Spleen (tissue), 11 donors: ENCODE measurements at regions not wholly inside any gene's neighbourhood (a gene's known extent, or its start where the extent isn't known, plus 50 kb on each side); places are given as distances from the start of the nearest gene placed in this dataset.

ENCODE experiments used
- DNase-seq: peaks from one replicate; pipeline ENCODE4 v3.0.0-alpha.2; 2020
- H3K27ac ChIP-seq, 8 donors: fragments of 200-600 bp; sonication (generic) in 7 of 8; 1 replicate in 4 of 8; 2 replicates in 4 of 8; pipeline versions ENCODE4 v1.5.0 to v1.8.0; 2016 to 2021; ENCODE audit warnings: inconsistent platforms in 4 of 8, mild to moderate bottlenecking in 4 of 8, moderate library complexity in 1 of 8
- H3K27me3 ChIP-seq, 7 donors: fragments of 200-600 bp; sonication (generic) in 6 of 7; replicated peaks in 1 of 7; 1 replicate in 4 of 7; 2 replicates in 3 of 7; pipeline versions ENCODE4 v1.5.0 to v1.8.0; 2016 to 2021; ENCODE audit warnings: inconsistent platforms in 3 of 7, mild to moderate bottlenecking in 1 of 7
- H3K36me3 ChIP-seq, 6 donors: fragments of 200-600 bp; sonication (generic) in 5 of 6; 1 replicate in 4 of 6; 2 replicates in 2 of 6; pipeline versions ENCODE4 v1.5.0 to v1.8.0; 2016 to 2021; ENCODE audit warnings: inconsistent platforms in 2 of 6
- H3K4me1 ChIP-seq, 6 donors: fragments of 200-600 bp; sonication (generic) in 5 of 6; 1 replicate in 3 of 6; 2 replicates in 3 of 6; pipeline versions ENCODE4 v1.5.0 to v1.8.0; 2016 to 2021; ENCODE audit warnings: inconsistent platforms in 3 of 6
- H3K4me3 ChIP-seq, 8 donors: fragments of 200-600 bp; sonication (generic) in 7 of 8; 1 replicate in 4 of 8; 2 replicates in 4 of 8; pipeline versions ENCODE4 v1.5.0 to v1.8.0; 2016 to 2021; ENCODE audit warnings: inconsistent platforms in 4 of 8, mild to moderate bottlenecking in 4 of 8, moderate library complexity in 2 of 8
- H3K9me3 ChIP-seq, 8 donors: fragments of 200-600 bp; sonication (generic) in 7 of 8; 1 replicate in 4 of 8; 2 replicates in 4 of 8; pipeline versions ENCODE4 v1.5.0 to v1.8.0; 2016 to 2021; ENCODE audit warnings: inconsistent platforms in 4 of 8
- POLR2A ChIP-seq, 3 donors: fragments of 450-650 bp; IDR thresholded peaks; one replicate each; pipeline ENCODE4 v1.5.1; 2017; ENCODE audit warnings: antibody characterized with exemption in 3 of 3, mild to moderate bottlenecking in 1 of 3
- POLR2AphosphoS5 ChIP-seq, 3 donors: sonication (generic); formaldehyde crosslinking; IDR thresholded peaks; one replicate each; pipeline ENCODE4 v1.5.1; 2017; ENCODE audit warnings: antibody characterized with exemption in 3 of 3
- WGBS, 5 donors: extraction: QIAGEN DNeasy Blood & Tissue Kit in 3 of 5; methylation state at CpG; one replicate each; pipeline versions ENCODE4 v1.1.5 to v1.1.7; 2013 to 2018; 5-methylcytosine and 5-hydroxymethylcytosine counted together
- intact Hi-C: fragments of 100-400 bp; cut with DNase I; formaldehyde crosslinking; loops from one replicate; pipeline ENCODE4 v1.15.0; 2023; ENCODE audit warnings: low total_unique reads
- TF ChIP-seq, protein P1 (sequence below), 11 experiments: fragments of 200-600 bp in 7 of 11; fragments of 450-650 bp in 4 of 11; sonication (generic) in 4 of 11; IDR thresholded peaks in 8 of 11; conservative IDR thresholded peaks in 3 of 11; 1 replicate in 7 of 11; 2 replicates in 4 of 11; pipeline versions ENCODE4 v1.4.0 to v1.8.0; 2016 to 2021; ENCODE audit warnings: antibody characterized with exemption in 11 of 11, inconsistent platforms in 4 of 11, mild to moderate bottlenecking in 1 of 11
- donor health status: healthy with polysubstance abuse.
- donor health status: DM: no; HTN: no; CAD: no; lungs with moderate emphysema.
- donor health status: DM: no; HTN: no; CAD: no.
- donor health status: Bipolar disorder and iron deficiency.
- donor health status: healthy.
- donor health status: DM: no; HTN: no; CAD: no.
- donor health status: DM: yes; HTN: yes; CAD: no.

DNA sequence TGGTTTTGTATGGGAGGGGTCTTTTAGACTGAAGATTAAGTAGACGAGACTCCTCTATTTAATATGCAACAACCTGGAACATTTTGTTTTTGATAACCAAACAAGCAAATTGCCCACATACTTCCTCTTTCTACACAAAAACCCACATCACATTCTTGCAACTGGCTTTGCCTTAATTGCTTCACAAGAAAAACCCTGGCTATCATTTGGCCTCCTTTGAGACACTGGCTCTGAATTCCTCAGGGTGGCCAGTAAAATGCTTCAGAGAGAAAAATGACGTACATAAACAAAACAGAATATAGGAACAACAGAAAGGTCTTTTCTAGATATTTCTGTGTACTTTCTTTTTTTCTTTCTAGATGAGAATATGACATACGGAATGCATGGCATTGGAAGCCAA, 103.0 kb downstream of the TRIB2 start:
- Histone ChIP-seq H3K36me3 (no peaks in the 10 kb centered on the region), H3K27ac (peak overlapping the region; percentile 62 to 85 (median 82)), H3K27me3 (no peaks in the 10 kb centered on the region), H3K9me3 (no peaks in the 10 kb centered on the region), H3K4me1 (peaks cover 6 to 30% (median 21%) of the 10 kb centered on the region in 6 donors), H3K4me3 (no peak overlapping the region)
- 32 to 45% (median 37%) methylated on average over 3 of the region's 3 CpGs for WGBS, 5 donors
- no peak for DNase-seq
- intact Hi-C loops, result no loop called here
- no peak for TF ChIP-seq POLR2A (IDR thresholded peaks at IDR 0.05)
- TF ChIP-seq, protein P1, sequence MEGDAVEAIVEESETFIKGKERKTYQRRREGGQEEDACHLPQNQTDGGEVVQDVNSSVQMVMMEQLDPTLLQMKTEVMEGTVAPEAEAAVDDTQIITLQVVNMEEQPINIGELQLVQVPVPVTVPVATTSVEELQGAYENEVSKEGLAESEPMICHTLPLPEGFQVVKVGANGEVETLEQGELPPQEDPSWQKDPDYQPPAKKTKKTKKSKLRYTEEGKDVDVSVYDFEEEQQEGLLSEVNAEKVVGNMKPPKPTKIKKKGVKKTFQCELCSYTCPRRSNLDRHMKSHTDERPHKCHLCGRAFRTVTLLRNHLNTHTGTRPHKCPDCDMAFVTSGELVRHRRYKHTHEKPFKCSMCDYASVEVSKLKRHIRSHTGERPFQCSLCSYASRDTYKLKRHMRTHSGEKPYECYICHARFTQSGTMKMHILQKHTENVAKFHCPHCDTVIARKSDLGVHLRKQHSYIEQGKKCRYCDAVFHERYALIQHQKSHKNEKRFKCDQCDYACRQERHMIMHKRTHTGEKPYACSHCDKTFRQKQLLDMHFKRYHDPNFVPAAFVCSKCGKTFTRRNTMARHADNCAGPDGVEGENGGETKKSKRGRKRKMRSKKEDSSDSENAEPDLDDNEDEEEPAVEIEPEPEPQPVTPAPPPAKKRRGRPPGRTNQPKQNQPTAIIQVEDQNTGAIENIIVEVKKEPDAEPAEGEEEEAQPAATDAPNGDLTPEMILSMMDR (IDR thresholded peaks at IDR 0.05 in 8 of 11, conservative IDR thresholded peaks at IDR 0.05 in 3 of 11), result no peak

DNA sequence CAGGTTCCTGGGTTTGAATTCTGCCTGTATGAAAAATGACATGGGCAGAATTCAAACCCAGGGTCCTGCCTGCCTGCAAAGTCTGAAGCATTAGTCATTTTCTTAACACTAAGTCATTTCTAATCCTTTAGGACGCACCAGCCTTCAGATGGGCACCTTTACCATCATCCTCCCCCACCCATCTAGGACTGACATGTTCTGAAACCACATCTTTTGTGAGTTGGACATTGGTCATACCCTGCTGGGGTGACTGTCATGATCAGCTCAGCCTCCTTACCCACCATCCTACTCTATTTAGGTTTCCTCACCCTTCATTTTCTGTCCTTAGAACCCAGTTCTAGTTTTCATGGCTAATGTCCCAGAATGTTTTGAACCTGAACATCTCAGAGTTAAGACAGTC, 104.9 kb downstream of the TRIB2 start:
- H3K4me1 ChIP-seq, result peaks cover 6 to 31% (median 22%) of the 10 kb centered on the region in 6 donors
- H3K36me3 ChIP-seq, result no peaks in the 10 kb centered on the region
- H3K27ac ChIP-seq, result peak overlapping the region in 4 of 8 donors; percentile 77 to 85 (median 82)
- intact Hi-C loops, result no loop called here
- no peak for DNase-seq
- H3K27me3 ChIP-seq, result no peaks in the 10 kb centered on the region
- no peaks in the 10 kb centered on the region for H3K9me3 ChIP-seq
- no peak overlapping the region for H3K4me3 ChIP-seq
- WGBS, 5 donors, result 70 to 94% (median 85%) methylated on average over 1 of the region's 1 CpG
- TF ChIP-seq, protein P1 (IDR thresholded peaks at IDR 0.05 in 8 of 11, conservative IDR thresholded peaks at IDR 0.05 in 3 of 11), result no peak
- TF ChIP-seq POLR2AphosphoS5 (IDR thresholded peaks at IDR 0.05) (no peak), POLR2A (IDR thresholded peaks at IDR 0.05) (no peak)

DNA sequence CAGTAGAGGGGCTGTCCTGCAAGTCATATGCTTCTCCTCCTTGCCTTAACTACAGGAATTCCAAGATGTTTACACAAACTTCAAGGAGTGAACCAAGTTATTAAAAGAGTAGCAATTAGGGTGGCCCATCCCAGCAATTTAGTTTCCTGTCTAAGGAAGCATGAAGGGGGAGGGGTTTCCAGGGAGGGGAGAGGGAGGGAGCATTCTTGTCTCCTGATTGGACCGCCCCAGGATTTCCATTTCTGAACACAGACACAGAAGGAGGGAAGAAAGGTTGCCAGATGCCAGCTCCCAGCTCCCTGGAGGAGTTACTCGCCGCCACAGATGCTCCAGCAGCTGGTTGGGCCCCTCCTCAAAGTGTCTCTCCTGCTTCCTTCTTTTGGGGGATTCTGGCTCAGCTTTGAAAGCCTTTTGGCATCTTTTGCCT, 107.6 kb downstream of the TRIB2 start:
- no peak overlapping the region for H3K4me3 ChIP-seq
- no peaks in the 10 kb centered on the region for H3K9me3 ChIP-seq
- H3K36me3 ChIP-seq, result no peaks in the 10 kb centered on the region
- H3K27ac ChIP-seq, result peak overlapping the region in 7 of 8 donors; percentile 39 to 65 (median 56)
- WGBS, 5 donors, result 69 to 78% (median 72%) methylated on average over 3 of the region's 3 CpGs
- TF ChIP-seq, protein P1 (IDR thresholded peaks at IDR 0.05 in 8 of 11, conservative IDR thresholded peaks at IDR 0.05 in 3 of 11), result no peak
- TF ChIP-seq POLR2AphosphoS5 (IDR thresholded peaks at IDR 0.05) (peak in 1 of 3 donors; percentile 40), POLR2A (IDR thresholded peaks at IDR 0.05) (no peak)
- intact Hi-C loops, result no loop called here
- H3K4me1 ChIP-seq, result peaks cover 6 to 16% (median 11%) of the 10 kb centered on the region in 6 donors
- no peak for DNase-seq
- H3K27me3 ChIP-seq, result no peaks in the 10 kb centered on the region

DNA sequence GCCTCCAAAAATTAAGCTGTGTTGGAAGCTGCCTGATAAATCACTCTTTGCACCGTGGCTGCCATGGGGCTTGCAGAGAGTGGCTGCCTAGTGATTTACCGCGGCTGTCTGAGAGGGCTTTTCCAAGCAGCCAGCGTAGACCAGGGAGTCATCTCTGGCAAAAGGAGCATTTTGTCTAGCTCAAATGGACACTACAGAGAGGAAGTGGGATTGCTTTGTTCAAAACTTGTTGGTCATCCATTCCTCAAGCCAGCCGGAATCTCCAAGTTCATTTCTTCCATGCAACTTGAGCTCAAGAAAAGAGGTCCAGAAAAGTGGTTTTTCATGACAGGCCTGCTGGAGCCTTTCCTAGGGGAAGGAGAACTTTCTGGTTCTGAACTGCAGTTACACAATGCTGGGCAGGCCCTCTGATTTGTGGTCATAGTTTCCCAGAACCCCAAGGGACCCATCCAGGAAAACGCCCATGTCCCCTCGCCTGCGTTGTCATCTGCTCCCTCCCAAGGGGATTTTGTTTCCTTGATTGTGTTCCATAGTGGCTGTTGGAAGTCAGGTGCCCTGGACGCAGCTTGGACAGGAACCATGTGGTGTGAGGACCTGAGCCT, 108.1 kb downstream of the TRIB2 start:
- intact Hi-C loops, result no loop called here
- WGBS, 5 donors, result 61 to 72% (median 65%) methylated on average over 9 of the region's 9 CpGs
- Histone ChIP-seq H3K27ac (peak overlapping the region in 7 of 8 donors; percentile 39 to 65 (median 56)), H3K27me3 (no peaks in the 10 kb centered on the region), H3K36me3 (no peaks in the 10 kb centered on the region), H3K9me3 (no peaks in the 10 kb centered on the region), H3K4me3 (no peak overlapping the region), H3K4me1 (peaks cover 2 to 10% (median 6%) of the 10 kb centered on the region in 6 donors)
- TF ChIP-seq, protein P1 (IDR thresholded peaks at IDR 0.05 in 8 of 11, conservative IDR thresholded peaks at IDR 0.05 in 3 of 11), result no peak
- TF ChIP-seq POLR2A (IDR thresholded peaks at IDR 0.05) (no peak), POLR2AphosphoS5 (IDR thresholded peaks at IDR 0.05) (no peak)
- DNase-seq, result no peak
